HG03159 (cell line): ENCODE measurements at regions not wholly inside any gene's neighbourhood (a gene's known extent, or its start where the extent isn't known, plus 50 kb on each side); places are given as distances from the start of the nearest gene placed in this dataset.
A peak's percentile ranks its signal among the peaks of the same experiment; 100 is the strongest.

Source experiments
- ATAC-seq: cut with Tn5 transposase; IDR thresholded peaks from one replicate; pipeline ENCODE4 v1.9.1; 2021; ENCODE audit warnings: mild to moderate bottlenecking, moderate library complexity; ENCODE audit not compliant: unreplicated experiment

- ATAC-seq: no peak
Observed at GRCh38 chr6:26280407-26280806, 84.6 kb upstream of the BTN3A2 start.

- ATAC-seq: no peak
Observed at GRCh38 chr6:26284537-26285142, 80.4 kb upstream of the BTN3A2 start.

DNA sequence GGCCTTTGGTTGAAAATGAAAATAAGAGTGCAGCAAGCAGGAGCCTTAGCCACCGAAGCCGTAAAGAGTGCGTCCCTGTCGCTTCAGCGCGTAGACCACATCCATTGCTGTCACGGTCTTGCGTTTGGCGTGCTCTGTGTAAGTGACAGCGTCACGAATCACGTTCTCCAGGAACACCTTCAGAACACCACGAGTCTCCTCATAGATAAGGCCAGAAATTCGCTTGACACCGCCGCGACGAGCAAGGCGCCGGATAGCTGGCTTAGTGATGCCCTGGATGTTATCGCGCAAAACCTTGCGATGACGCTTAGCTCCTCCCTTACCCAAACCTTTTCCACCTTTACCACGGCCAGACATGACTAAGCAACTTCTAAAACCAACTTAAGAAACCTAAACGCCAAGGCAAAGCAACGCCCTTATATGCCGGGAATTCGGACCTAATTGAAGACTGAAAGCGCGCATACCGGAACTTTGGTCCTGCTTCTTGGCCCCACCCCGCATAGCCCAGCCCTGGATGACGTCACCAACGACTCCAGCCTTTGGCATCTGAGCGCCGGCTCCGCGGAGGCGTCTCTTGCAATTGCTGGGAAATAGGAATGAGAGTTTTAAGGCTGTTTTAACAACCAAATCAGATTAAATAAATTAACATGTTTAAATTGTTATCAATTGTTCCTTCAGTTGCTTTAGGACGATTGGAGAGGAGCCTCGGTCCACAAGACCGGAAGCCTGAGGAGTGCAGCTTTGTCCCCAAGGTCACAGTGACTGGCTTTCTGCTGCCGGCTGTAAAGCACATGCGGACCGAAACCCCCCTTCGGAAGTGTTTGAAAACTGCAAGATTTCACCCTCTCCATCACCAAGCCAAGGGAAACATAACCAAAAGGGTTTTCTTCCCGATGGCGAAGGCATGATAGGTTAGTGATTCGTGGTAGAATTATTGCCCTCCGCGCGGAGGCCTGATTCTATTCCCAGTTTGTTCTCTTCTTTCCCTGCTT, 79.6 kb upstream of the BTN3A2 start:
- peak; percentile 64 for ATAC-seq

GRCh38 chr6:26286168-26286877, 78.7 kb upstream of the BTN3A2 start:
- no peak for ATAC-seq

GRCh38 chr6:26288155-26288554, 76.8 kb upstream of the BTN3A2 start:
- no peak for ATAC-seq

GRCh38 chr6:26290941-26291340, 74.1 kb upstream of the BTN3A2 start:
- ATAC-seq: no peak

DNA sequence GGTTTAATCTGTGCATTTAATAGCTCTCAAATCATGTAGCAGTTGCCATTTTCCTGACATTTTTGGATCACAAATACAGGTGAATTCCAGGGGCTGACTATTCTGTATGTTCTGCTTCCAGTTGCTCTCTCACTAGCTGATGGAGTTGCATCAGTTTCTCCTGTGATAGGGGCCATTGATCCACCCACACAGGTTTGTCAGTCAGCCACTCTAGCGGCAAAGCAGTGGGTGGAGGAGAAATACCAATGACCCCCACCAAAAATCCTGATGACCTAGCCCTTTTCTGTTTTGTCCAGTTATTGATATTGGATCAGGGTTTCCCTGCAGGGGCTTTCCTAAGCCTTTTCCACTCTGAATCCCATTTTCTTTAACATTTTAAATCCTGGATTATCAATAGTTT, 72.3 kb upstream of the BTN3A2 start:
- ATAC-seq: no peak

DNA sequence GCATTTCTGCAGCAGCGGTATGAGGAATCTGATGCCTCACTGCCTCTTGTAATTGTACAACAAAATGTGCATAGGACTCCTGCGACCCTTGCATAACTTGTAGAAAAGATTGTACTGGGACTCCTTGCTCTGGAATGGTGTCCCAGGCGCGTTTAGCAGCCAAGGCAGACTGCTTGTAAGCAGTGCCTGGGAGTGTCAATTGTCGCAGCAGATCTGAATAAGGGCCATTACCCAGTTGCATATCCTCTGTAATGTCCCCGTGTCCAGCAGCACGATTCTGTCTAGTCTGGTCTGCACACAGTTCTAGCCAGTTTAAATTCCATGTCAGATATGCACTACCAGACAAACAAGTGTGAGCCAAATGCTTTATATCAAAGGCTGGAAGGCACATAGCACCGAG, 70.7 kb upstream of the BTN3A2 start:
- no peak for ATAC-seq

DNA sequence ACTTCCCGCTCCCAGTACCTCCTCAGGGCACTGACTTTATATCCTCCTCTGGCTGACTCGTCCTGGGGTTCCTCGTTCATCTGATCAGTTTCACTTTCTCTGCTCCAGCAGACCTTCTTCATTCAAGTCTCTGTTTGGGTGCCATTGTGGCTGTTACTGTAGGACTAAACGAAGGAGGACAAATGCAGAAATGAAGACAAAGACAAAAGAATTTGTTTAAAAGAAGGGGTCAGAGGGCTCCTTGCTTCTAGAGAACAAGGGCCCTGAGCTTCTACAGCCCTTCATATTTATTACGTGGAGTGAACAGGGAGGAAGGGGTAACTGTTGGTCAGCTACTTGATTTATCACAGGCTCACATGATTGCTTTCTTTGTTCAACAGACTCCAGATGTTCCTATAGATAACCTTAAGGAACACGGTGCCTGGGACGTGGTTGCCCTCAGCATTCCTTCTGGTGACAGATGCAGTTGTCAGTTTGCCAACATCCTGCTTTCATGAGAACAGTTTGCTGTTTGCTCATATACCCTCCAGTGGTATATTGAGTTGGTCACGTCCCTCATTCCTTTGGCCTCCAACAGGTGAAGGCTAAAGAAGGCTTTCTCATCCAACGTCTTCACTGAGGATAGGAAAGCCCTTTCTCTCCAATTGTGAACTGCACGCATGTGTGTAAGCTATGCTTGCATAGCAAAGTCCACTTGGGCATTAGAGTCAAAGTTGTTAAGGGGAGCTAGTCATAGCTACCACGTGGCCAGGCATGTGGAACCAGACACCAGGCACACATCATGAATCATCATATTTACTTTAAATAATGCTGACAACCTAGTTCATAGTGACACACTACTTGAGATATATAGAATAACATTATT, 69.1 kb upstream of the BTN3A2 start:
- no peak for ATAC-seq

DNA sequence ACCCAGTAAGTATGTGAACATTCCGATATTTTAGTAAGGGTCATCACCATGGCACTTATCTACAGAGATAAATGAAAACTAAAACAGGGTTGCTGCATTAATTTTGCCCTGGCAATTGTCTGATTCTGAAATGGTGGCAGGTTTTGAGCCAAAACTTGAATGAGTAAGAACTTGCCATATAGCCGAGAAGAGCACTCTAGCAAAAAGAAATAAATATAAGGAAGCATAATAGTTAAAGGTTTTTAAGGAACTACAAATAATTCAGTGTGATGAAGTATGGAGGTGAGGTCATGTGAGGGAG, 68.5 kb upstream of the BTN3A2 start:
- no peak for ATAC-seq

DNA sequence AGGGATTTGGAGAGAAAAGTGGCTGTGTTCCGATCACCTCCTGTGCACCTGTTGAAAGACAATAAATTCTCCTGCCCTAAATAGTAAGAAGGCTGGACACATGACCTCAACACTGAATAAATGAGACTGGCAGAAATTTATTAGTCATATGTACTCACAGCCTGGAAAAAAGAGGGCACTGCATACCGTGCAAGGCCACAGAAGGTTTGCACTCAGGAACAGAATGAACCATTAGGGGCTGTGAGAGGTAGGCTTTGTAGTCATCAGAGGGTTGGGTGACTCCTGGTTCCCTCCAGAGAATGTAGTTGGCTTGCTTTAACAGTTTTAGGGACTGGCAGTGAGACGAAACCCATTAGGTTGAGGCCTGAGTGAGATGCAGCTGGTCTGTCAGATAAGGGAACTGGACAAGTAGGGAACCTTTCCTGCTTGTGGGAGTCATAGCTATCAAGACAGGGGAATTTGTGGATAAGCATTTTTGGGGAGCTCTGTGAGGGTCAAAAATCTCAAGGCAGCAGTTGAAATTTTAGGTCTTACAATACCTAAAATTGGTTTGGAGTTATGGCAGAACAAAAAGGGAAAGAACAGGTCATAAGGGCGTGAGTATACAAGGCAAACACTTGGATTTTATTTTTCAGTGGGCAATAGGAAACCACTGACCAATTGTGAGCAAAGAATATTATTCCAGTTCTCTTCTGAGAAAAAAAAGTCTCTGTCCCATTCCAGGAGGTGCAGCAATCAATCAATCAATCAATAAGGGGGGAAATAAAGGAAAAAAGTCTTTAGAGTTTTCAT, 67.9 kb upstream of the BTN3A2 start:
- ATAC-seq: no peak

DNA sequence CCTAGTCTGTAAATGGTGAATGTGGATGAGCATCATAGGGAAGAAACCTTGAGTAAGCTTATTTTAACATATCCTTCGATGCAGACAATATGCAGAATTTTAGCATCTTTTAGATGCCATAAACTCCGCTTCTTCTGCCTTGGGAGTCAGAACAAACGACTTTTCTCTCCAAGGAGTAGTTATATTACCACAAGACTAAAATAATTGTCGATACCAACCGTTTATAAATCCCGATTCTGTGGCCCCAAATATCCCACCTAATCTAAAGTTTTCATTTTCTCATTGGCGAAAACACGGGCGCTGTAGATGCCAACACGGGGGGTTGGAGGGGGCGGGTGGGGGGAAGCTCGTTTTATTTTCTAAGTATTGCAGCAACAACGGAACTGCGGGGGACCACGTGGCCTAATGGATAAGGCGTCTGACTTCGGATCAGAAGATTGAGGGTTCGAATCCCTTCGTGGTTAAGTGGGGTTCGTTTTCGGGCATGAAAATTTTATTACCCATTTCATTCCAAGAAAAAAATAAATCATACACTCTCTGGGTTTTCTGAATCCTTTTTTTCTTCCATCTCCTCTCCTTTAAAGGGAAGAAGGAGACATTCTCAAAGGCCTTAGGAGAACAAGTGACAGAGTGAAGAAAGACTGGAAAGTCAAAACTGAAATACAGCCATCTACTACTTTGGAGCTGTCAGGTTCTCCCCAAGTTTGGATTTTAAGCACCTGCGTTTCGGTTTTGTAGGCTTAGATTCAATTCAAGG, 65.5 kb upstream of the BTN3A2 start:
- no peak for ATAC-seq

GRCh38 chr6:26300043-26300331, 65.0 kb upstream of the BTN3A2 start:
- no peak for ATAC-seq

- ATAC-seq: no peak
Observed at GRCh38 chr6:26300359-26300758, 64.6 kb upstream of the BTN3A2 start.

DNA sequence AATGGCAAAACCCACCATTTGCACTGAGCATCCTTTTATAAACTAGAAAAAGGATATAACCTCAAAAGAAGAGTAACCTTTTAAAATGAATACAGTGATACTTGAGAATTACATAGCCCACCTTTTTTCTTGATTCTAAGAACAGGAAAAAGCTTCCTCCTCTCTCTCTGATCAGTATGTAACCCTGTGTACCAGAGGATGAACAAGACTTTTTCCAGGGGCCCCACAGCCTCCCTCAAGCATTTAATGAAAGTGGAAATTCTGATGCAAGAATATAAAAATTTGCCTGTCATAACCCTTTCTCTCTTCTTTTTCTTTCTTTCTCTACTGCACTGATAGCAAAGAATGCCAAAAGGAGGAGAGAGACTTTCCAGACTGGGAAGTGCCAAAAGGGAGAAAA, 64.2 kb upstream of the BTN3A2 start:
- no peak for ATAC-seq

- ATAC-seq: no peak
Observed at GRCh38 chr6:26301638-26302037, 63.4 kb upstream of the BTN3A2 start.

DNA sequence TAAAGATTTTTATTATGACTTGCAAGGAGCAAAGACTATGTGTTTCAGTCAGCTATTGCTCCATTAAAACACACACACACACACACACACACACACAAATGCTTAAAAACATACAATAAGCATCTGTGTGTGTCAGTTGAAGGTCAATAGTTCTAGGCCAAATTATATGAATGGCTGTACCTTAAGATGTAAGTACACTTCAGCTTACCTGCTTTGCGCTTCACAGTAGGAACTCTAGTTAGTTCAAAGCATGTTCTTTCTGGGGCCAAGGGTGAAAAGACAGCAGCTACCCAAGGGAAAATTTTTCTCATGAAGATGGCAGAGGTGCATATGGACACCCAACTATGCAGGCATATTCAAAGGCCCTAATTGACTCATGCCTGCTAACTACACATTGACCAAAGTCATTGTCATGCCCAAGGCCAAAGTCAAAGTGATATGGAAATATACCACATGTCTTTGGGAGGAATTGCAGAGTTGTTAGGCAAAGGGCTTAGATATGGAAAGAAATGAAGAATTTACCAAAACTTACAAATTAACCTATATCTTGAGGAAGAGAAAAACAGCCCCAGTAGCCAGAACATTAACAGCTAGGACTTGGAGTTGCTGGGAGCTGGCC, 61.9 kb upstream of the BTN3A2 start:
- no peak for ATAC-seq

DNA sequence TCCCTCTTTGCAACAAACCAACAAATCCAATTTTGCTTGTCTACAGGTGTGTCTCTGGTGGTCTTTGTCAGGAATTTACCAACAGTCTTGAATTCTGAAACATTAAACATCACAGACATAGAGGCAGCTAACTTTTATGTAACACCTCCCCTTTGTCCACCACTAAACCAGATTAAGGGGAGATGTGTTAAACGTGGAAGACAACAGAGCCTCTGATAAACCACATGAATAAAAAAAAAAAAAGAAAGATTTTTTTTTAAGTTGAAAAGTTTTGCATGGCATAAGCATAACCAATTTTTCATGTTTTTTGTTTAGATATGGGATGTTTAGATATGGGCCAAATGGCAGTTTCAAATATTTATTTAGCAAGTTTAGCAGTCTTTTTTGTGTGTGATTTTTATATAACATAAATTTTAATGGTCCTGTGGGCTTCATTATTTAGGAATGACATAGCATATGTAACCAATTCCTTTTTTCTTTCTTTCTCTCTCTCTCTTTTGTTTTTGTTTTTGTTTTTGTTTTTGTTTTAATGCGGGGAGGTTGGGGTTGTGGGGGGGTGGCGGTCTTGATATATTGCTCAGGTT, 60.7 kb upstream of the BTN3A2 start:
- ATAC-seq: no peak
